ENCODE measurements at regions not wholly inside any gene's neighbourhood (a gene's known extent, or its start where the extent isn't known, plus 50 kb on each side); places are given as distances from the start of the nearest gene placed in this dataset.

DNA sequence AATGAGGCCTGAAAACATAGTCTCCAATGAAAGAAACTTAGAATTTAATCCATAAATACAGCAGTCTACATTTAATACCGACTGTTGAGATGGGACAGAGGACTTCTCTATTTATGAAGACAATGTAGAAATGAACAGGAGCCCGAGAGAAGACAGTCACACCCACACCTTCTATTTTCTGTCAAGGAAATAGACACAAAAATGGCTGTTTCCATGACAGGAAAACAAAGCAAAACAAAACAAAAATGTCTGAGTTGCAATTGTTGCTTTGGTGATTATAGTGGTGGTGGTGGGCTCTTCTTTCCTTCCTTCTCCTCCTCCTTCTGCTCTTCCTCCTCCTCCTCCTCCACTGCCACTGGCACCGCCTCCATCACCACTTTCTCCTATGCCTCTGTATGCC, 72.3 kb upstream of the CCDC68 start:
- no peak for ATAC-seq
- TF ChIP-seq ZFP3 (CRISPR knock-in tag; IDR thresholded peaks at IDR 0.05) = no peak
- TF ChIP-seq OSR1 (CRISPR knock-in tag; IDR thresholded peaks at IDR 0.05) = no peak
- TF ChIP-seq, protein P1, sequence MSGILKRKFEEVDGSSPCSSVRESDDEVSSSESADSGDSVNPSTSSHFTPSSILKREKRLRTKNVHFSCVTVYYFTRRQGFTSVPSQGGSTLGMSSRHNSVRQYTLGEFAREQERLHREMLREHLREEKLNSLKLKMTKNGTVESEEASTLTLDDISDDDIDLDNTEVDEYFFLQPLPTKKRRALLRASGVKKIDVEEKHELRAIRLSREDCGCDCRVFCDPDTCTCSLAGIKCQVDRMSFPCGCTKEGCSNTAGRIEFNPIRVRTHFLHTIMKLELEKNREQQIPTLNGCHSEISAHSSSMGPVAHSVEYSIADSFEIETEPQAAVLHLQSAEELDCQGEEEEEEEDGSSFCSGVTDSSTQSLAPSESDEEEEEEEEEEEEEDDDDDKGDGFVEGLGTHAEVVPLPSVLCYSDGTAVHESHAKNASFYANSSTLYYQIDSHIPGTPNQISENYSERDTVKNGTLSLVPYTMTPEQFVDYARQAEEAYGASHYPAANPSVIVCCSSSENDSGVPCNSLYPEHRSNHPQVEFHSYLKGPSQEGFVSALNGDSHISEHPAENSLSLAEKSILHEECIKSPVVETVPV (CRISPR knock-in tag; IDR thresholded peaks at IDR 0.05) = no peak
- no peak for TF ChIP-seq ISL1 (CRISPR knock-in tag; IDR thresholded peaks at IDR 0.05)
- no peak for TF ChIP-seq SNAI2 (CRISPR knock-in tag; IDR thresholded peaks at IDR 0.05)
- no peak for TF ChIP-seq BACH2 (CRISPR knock-in tag; IDR thresholded peaks at IDR 0.05; ENCODE audit: borderline replicate concordance)
- TF ChIP-seq CSDC2 (CRISPR knock-in tag; IDR thresholded peaks at IDR 0.05) = no peak
- TF ChIP-seq ESRRG (CRISPR knock-in tag; IDR thresholded peaks at IDR 0.05) = no peak
- TF ChIP-seq POU6F1 (CRISPR knock-in tag; IDR thresholded peaks at IDR 0.05; ENCODE audit: borderline replicate concordance, low read depth) = no peak
- TF ChIP-seq, protein P2, sequence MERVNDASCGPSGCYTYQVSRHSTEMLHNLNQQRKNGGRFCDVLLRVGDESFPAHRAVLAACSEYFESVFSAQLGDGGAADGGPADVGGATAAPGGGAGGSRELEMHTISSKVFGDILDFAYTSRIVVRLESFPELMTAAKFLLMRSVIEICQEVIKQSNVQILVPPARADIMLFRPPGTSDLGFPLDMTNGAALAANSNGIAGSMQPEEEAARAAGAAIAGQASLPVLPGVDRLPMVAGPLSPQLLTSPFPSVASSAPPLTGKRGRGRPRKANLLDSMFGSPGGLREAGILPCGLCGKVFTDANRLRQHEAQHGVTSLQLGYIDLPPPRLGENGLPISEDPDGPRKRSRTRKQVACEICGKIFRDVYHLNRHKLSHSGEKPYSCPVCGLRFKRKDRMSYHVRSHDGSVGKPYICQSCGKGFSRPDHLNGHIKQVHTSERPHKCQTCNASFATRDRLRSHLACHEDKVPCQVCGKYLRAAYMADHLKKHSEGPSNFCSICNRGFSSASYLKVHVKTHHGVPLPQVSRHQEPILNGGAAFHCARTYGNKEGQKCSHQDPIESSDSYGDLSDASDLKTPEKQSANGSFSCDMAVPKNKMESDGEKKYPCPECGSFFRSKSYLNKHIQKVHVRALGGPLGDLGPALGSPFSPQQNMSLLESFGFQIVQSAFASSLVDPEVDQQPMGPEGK (CRISPR knock-in tag; IDR thresholded peaks at IDR 0.05; ENCODE audit: borderline replicate concordance) = no peak
- no peak for TF ChIP-seq TOX (CRISPR knock-in tag; IDR thresholded peaks at IDR 0.05; ENCODE audit: borderline replicate concordance)
- no peak for TF ChIP-seq GLIS3 (CRISPR knock-in tag; IDR thresholded peaks at IDR 0.05)

- TF ChIP-seq GLIS3 (CRISPR knock-in tag; IDR thresholded peaks at IDR 0.05) = no peak
- no peak for TF ChIP-seq TOX (CRISPR knock-in tag; IDR thresholded peaks at IDR 0.05; ENCODE audit: borderline replicate concordance)
- no peak for TF ChIP-seq ZNF565 (CRISPR knock-in tag; conservative IDR thresholded peaks at IDR 0.05; ENCODE audit: low read depth)
- TF ChIP-seq ZC3H10 (CRISPR knock-in tag; IDR thresholded peaks at IDR 0.05) = no peak
- TF ChIP-seq SNAI2 (CRISPR knock-in tag; IDR thresholded peaks at IDR 0.05) = no peak
- TF ChIP-seq CSDC2 (CRISPR knock-in tag; IDR thresholded peaks at IDR 0.05) = no peak
- TF ChIP-seq ARNTL (CRISPR knock-in tag; IDR thresholded peaks at IDR 0.05; ENCODE audit: borderline replicate concordance, low read depth) = no peak
- TF ChIP-seq TSHZ2 (CRISPR knock-in tag; IDR thresholded peaks at IDR 0.05) = no peak
- no peak for TF ChIP-seq TCF4 (CRISPR knock-in tag; IDR thresholded peaks at IDR 0.05; ENCODE audit: borderline replicate concordance)
- TF ChIP-seq, protein P2 (CRISPR knock-in tag; IDR thresholded peaks at IDR 0.05; ENCODE audit: borderline replicate concordance) = no peak
- TF ChIP-seq CREB5 (CRISPR knock-in tag; IDR thresholded peaks at IDR 0.05; ENCODE audit: low read depth) = no peak
- no peak for TF ChIP-seq ZNF70 (CRISPR knock-in tag; IDR thresholded peaks at IDR 0.05)
- TF ChIP-seq, protein P1 (CRISPR knock-in tag; IDR thresholded peaks at IDR 0.05) = no peak
- no peak for TF ChIP-seq ISL1 (CRISPR knock-in tag; IDR thresholded peaks at IDR 0.05)
- no peak for ATAC-seq
These were observed 71.9 kb upstream of the CCDC68 start for GRCh38 chr18:55031164-55031563.
